ENCODE measurements at regions not wholly inside any gene's neighbourhood (a gene's known extent, or its start where the extent isn't known, plus 50 kb on each side); places are given as distances from the start of the nearest gene placed in this dataset.

GRCh38 chr1:219477861-219478260 lies 135.0 kb downstream of the ZC3H11B start:
- DNase-seq (ENCODE audit: low read depth in 3 of 3, low spot score in 1 of 3), result no peak

GRCh38 chr1:219476716-219477115 lies 136.2 kb downstream of the ZC3H11B start:
- no peak for DNase-seq (ENCODE audit: low read depth in 3 of 3, low spot score in 1 of 3)

GRCh38 chr1:219476116-219476515 lies 136.8 kb downstream of the ZC3H11B start:
- DNase-seq (ENCODE audit: low read depth in 3 of 3, low spot score in 1 of 3), result no peak

- no peak for DNase-seq (ENCODE audit: low read depth in 3 of 3, low spot score in 1 of 3)
These were observed 140.3 kb downstream of the ZC3H11B start for GRCh38 chr1:219472596-219472995.

GRCh38 chr1:219467524-219467923 lies 145.4 kb downstream of the ZC3H11B start:
- no peak for DNase-seq (ENCODE audit: low read depth in 3 of 3, low spot score in 1 of 3)

- no peak for DNase-seq (ENCODE audit: low read depth in 3 of 3, low spot score in 1 of 3)
These were observed 146.1 kb downstream of the ZC3H11B start for GRCh38 chr1:219466766-219467165.

- no peak for DNase-seq (ENCODE audit: low read depth in 3 of 3, low spot score in 1 of 3)
These were observed 147.5 kb downstream of the ZC3H11B start for GRCh38 chr1:219465212-219466093.

GRCh38 chr1:219463636-219464035 lies 149.3 kb downstream of the ZC3H11B start:
- DNase-seq (ENCODE audit: low read depth in 3 of 3, low spot score in 1 of 3), result no peak

GRCh38 chr1:219461981-219462400 lies 150.9 kb downstream of the ZC3H11B start:
- no peak for DNase-seq (ENCODE audit: low read depth in 3 of 3, low spot score in 1 of 3)

GRCh38 chr1:219460896-219461815 lies 151.7 kb downstream of the ZC3H11B start:
- no peak for DNase-seq (ENCODE audit: low read depth in 3 of 3, low spot score in 1 of 3)

- DNase-seq (ENCODE audit: low read depth in 3 of 3, low spot score in 1 of 3), result no peak
These were observed 152.6 kb downstream of the ZC3H11B start for GRCh38 chr1:219460081-219460895.

- DNase-seq (ENCODE audit: low read depth in 3 of 3, low spot score in 1 of 3), result no peak
These were observed 153.4 kb downstream of the ZC3H11B start for GRCh38 chr1:219459351-219460080.

GRCh38 chr1:219446288-219446687 lies 166.6 kb downstream of the ZC3H11B start:
- no peak for DNase-seq (ENCODE audit: low read depth in 3 of 3, low spot score in 1 of 3)

GRCh38 chr1:219445864-219446263 lies 167.0 kb downstream of the ZC3H11B start:
- no peak for DNase-seq (ENCODE audit: low read depth in 3 of 3, low spot score in 1 of 3)

- no peak for DNase-seq (ENCODE audit: low read depth in 3 of 3, low spot score in 1 of 3)
These were observed 168.4 kb downstream of the ZC3H11B start for GRCh38 chr1:219444474-219444873.

GRCh38 chr1:219443763-219444162 lies 169.1 kb downstream of the ZC3H11B start:
- no peak for DNase-seq (ENCODE audit: low read depth in 3 of 3, low spot score in 1 of 3)

- DNase-seq (ENCODE audit: low read depth in 3 of 3, low spot score in 1 of 3), result no peak
These were observed 170.3 kb downstream of the ZC3H11B start for GRCh38 chr1:219442611-219443061.

- no peak for DNase-seq (ENCODE audit: low read depth in 3 of 3, low spot score in 1 of 3)
These were observed 171.0 kb downstream of the ZC3H11B start for GRCh38 chr1:219441884-219442283.

GRCh38 chr1:219439376-219439775 lies 173.5 kb downstream of the ZC3H11B start:
- DNase-seq (ENCODE audit: low read depth in 3 of 3, low spot score in 1 of 3), result no peak

GRCh38 chr1:219438386-219438785 lies 174.5 kb downstream of the ZC3H11B start:
- no peak for DNase-seq (ENCODE audit: low read depth in 3 of 3, low spot score in 1 of 3)
